Panc1 (cell line): ENCODE measurements at regions not wholly inside any gene's neighbourhood (a gene's known extent, or its start where the extent isn't known, plus 50 kb on each side); places are given as distances from the start of the nearest gene placed in this dataset.

Source experiments
- ATAC-seq: fragments of 200-7000 bp; cut with Tn5 transposase; 2 replicates; pipeline ENCODE4 v1.9.1; 2020; ENCODE audit warnings: mild to moderate bottlenecking, moderate library complexity
- BruUV-seq: library from RNA; stranded (reverse); fragments of 400-500 nt; replicated peaks from 2 replicates; lab custom pipeline; 2021; lab: Mats Ljungman, UMichigan
- CTCF ChIA-PET: fragments of 300-600 bp; sonication (Branson Sonifier 250); formaldehyde crosslinking; loops from one replicate; lab custom pipeline; 2022; ENCODE audit warnings: antibody characterized with exemption; lab: Charles Lee
- POLR2A ChIA-PET: fragments of 300-600 bp; sonication (Branson Sonifier 250); formaldehyde crosslinking; loops from one replicate; lab custom pipeline; 2022; ENCODE audit warnings: antibody characterized with exemption; lab: Charles Lee
- DNase-seq: peaks from one replicate; pipeline ENCODE4 v3.0.0-alpha.2; 2010; ENCODE audit warnings: low read depth, low spot score
- H3K27ac ChIP-seq: 2 replicates; pipeline ENCODE4 v1.5.1; 2011; ENCODE audit warnings: mild to moderate bottlenecking, low read length, inconsistent platforms
- H3K27me3 ChIP-seq: fragments of 200-500 bp; sonication (Bioruptor generic); 2 replicates; pipeline ENCODE4 v1.6.0; 2014; ENCODE audit warnings: low read length, inconsistent platforms; ENCODE audit not compliant: control insufficient read depth, insufficient read depth
- H3K36me3 ChIP-seq: fragments of 200-500 bp; sonication (Bioruptor generic); 2 replicates; pipeline ENCODE4 v1.5.1; 2014; ENCODE audit warnings: inconsistent platforms, mild to moderate bottlenecking, low read length, moderate library complexity; ENCODE audit not compliant: control insufficient read depth, insufficient read depth
- H3K4me1 ChIP-seq: 2 replicates; pipeline ENCODE4 v1.5.1; 2011; ENCODE audit warnings: inconsistent platforms, mild to moderate bottlenecking, low read length, moderate library complexity; ENCODE audit not compliant: control insufficient read depth, insufficient read depth
- H3K4me3 ChIP-seq, 2 experiments: 2 replicates each; pipeline ENCODE4 v1.5.1; 2011 to 2012; ENCODE audit warnings: low read depth in 2 of 2, low read length in 2 of 2, mild to moderate bottlenecking in 2 of 2, inconsistent platforms in 1 of 2, moderate library complexity in 1 of 2
- H3K9me3 ChIP-seq: fragments of 200-500 bp; sonication (Bioruptor generic); 2 replicates; pipeline ENCODE4 v1.5.1; 2014; ENCODE audit warnings: low read depth, mild to moderate bottlenecking, inconsistent platforms, low read length, moderate library complexity; ENCODE audit not compliant: control insufficient read depth, insufficient read depth
- POLR2AphosphoS5 ChIP-seq: IDR thresholded peaks from 2 replicates; pipeline ENCODE4 v1.6.1; 2012; ENCODE audit warnings: mild to moderate bottlenecking, low read depth, low read length, moderate library complexity
- REST ChIP-seq, 2 experiments: IDR thresholded peaks; 2 replicates each; pipeline ENCODE4 v1.6.1; 2011 to 2012; ENCODE audit warnings: low read depth in 2 of 2, control low read depth in 1 of 2, low read length in 1 of 2, mild to moderate bottlenecking in 1 of 2, moderate library complexity in 1 of 2; ENCODE audit not compliant: insufficient read depth in 1 of 2
- SIN3A ChIP-seq: IDR thresholded peaks from 2 replicates; pipeline ENCODE4 v1.6.1; 2012; ENCODE audit warnings: low read depth, mild to moderate bottlenecking, low read length, moderate library complexity, borderline replicate concordance; ENCODE audit not compliant: insufficient read depth
- TCF7L2 ChIP-seq: IDR thresholded peaks from 2 replicates; pipeline ENCODE4 v1.6.1; 2011; ENCODE audit warnings: mild to moderate bottlenecking, low read depth, low read length, inconsistent platforms
- in situ Hi-C: cut with HindIII; loops from 2 replicates; pipeline ENCODE4 v1.10.0; 2016; ENCODE audit warnings: low sequenced_read_pairs, low pct_unique_long_range_greater_than_20kb
- intact Hi-C: fragments of 100-400 bp; cut with micrococcal nuclease; formaldehyde crosslinking; loops from one replicate; pipeline ENCODE4 v1.10.0; 2022; ENCODE audit not compliant: unreplicated experiment
- TF ChIP-seq, protein P1 (sequence below): fragments of 450-650 bp; IDR thresholded peaks from 2 replicates; pipeline ENCODE4 v1.5.1; 2017; ENCODE audit warnings: mild to moderate bottlenecking

DNA sequence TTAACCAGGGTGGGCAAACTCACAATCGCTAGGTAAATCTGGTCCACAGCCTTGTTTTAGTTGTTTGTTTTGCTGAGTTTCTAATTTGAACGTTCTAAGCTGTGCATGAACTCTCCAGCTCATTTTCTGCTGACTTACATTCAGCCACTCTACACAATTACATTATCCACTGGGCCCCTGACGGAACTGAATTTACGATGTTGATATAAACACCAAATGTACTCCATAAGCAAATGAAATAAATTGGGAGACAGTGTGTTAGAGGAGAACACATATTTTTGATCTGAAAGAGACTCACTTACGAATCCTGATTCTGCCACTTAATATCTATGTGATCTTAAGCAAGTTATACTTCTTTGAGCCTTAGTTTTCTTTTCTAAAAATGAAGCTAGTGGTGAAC lies 393.4 kb downstream of the ZNF608 start:
- intact Hi-C loops (no loop called here), in situ Hi-C loops (no loop called here)
- BruUV-seq: no TSS peak
- Histone ChIP-seq H3K27me3 (no peaks in the 10 kb centered on the region), H3K4me1 (no peaks in the 10 kb centered on the region), H3K27ac (no peak overlapping the region), H3K9me3 (no peaks in the 10 kb centered on the region), H3K36me3 (no peaks in the 10 kb centered on the region), H3K4me3 (no peak overlapping the region)
- DNase-seq (no peak), ATAC-seq (no peak)
- POLR2A ChIA-PET: no interaction called here
- CTCF ChIA-PET: no interaction called here
- TF ChIP-seq SIN3A: no peak
- TF ChIP-seq REST (IDR thresholded peaks at IDR 0.05; ENCODE audit: insufficient read depth in 1 of 2, low read depth in 2 of 2, low read length in 1 of 2): no peak
- TF ChIP-seq, protein P1, sequence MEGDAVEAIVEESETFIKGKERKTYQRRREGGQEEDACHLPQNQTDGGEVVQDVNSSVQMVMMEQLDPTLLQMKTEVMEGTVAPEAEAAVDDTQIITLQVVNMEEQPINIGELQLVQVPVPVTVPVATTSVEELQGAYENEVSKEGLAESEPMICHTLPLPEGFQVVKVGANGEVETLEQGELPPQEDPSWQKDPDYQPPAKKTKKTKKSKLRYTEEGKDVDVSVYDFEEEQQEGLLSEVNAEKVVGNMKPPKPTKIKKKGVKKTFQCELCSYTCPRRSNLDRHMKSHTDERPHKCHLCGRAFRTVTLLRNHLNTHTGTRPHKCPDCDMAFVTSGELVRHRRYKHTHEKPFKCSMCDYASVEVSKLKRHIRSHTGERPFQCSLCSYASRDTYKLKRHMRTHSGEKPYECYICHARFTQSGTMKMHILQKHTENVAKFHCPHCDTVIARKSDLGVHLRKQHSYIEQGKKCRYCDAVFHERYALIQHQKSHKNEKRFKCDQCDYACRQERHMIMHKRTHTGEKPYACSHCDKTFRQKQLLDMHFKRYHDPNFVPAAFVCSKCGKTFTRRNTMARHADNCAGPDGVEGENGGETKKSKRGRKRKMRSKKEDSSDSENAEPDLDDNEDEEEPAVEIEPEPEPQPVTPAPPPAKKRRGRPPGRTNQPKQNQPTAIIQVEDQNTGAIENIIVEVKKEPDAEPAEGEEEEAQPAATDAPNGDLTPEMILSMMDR: no peak
- TF ChIP-seq TCF7L2: no peak
- no peak for TF ChIP-seq POLR2AphosphoS5

DNA sequence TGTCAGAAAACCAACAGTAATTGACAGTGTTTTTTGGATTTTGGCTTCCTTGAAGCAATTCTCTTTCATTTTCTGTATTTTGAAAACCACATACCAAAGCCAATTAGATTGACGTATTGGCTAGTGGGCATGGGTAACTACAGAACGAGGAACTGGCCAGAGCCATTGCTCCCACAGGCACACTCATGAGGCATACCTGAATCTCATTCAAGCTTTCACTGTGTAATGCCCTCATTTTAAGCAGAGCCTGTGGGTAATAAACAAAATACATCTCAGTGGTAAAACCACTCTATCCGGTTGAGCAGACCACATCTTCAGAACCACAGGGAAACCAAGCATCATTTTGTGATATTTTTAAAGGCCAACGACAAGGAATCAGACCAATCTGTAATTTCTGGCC lies 394.1 kb downstream of the ZNF608 start:
- no peaks in the 10 kb centered on the region for H3K9me3 ChIP-seq
- ChIA-PET POLR2A (no interaction called here), CTCF (no interaction called here)
- no peaks in the 10 kb centered on the region for H3K36me3 ChIP-seq
- H3K4me1 ChIP-seq: no peaks in the 10 kb centered on the region
- no peak overlapping the region for H3K27ac ChIP-seq
- no peak for DNase-seq
- H3K4me3 ChIP-seq: no peak overlapping the region
- no TSS peak for BruUV-seq
- no peaks in the 10 kb centered on the region for H3K27me3 ChIP-seq
- intact Hi-C loops: no loop called here
- ATAC-seq: no peak
- in situ Hi-C loops: no loop called here
- TF ChIP-seq, protein P1: no peak
- TF ChIP-seq POLR2AphosphoS5 (no peak), REST (IDR thresholded peaks at IDR 0.05; ENCODE audit: insufficient read depth in 1 of 2, low read depth in 2 of 2, low read length in 1 of 2) (no peak), TCF7L2 (no peak), SIN3A (no peak)
